HG03354 (cell line): ENCODE measurements at regions not wholly inside any gene's neighbourhood (a gene's known extent, or its start where the extent isn't known, plus 50 kb on each side); places are given as distances from the start of the nearest gene placed in this dataset.
"Not testable (repeated sequence)": the region's sequence is repeated elsewhere in the genome, so short reads cannot be mapped to it uniquely, and the experiment has no call there.

Experiments used
- ATAC-seq: cut with Tn5 transposase; IDR thresholded peaks from one replicate; pipeline ENCODE4 v1.9.1; 2021; ENCODE audit warnings: mild to moderate bottlenecking; ENCODE audit not compliant: unreplicated experiment, poor library complexity, severe bottlenecking

GRCh38 chr6:144418959-144419545, 133.9 kb downstream of the UTRN start:
- ATAC-seq = no peak

- no peak for ATAC-seq
Observed at GRCh38 chr6:144423167-144423566, 138.0 kb downstream of the UTRN start.

GRCh38 chr6:144429753-144430152, 144.6 kb downstream of the UTRN start:
- ATAC-seq = no peak

- not testable (repeated sequence) for ATAC-seq
Observed at GRCh38 chr6:144433446-144433845, 148.3 kb downstream of the UTRN start.

GRCh38 chr6:144434308-144434990, 149.3 kb downstream of the UTRN start:
- ATAC-seq = no peak

GRCh38 chr6:144435602-144436426, 150.7 kb downstream of the UTRN start:
- ATAC-seq = no peak

- ATAC-seq = no peak
Observed at GRCh38 chr6:144437105-144437504, 152.0 kb downstream of the UTRN start.

- ATAC-seq = no peak
Observed at GRCh38 chr6:144438103-144438502, 153.0 kb downstream of the UTRN start.

- ATAC-seq = no peak
Observed at GRCh38 chr6:144439016-144439415, 153.9 kb downstream of the UTRN start.

- not testable (repeated sequence) for ATAC-seq
Observed at GRCh38 chr6:144441801-144442200, 156.7 kb downstream of the UTRN start.

- ATAC-seq = no peak
Observed at GRCh38 chr6:144443157-144443556, 158.0 kb downstream of the UTRN start.

GRCh38 chr6:144447472-144447871, 162.3 kb downstream of the UTRN start:
- no peak for ATAC-seq

GRCh38 chr6:144449218-144449617, 164.1 kb downstream of the UTRN start:
- ATAC-seq = no peak

GRCh38 chr6:144449911-144450597, 164.9 kb downstream of the UTRN start:
- no peak for ATAC-seq

- peak; percentile 83 for ATAC-seq
Observed at GRCh38 chr6:144460327-144461095, 175.4 kb downstream of the UTRN start.

GRCh38 chr6:144462058-144462457, 176.9 kb downstream of the UTRN start:
- no peak for ATAC-seq

GRCh38 chr6:144466716-144467115, 181.6 kb downstream of the UTRN start:
- ATAC-seq = no peak

GRCh38 chr6:144467172-144467762, 182.1 kb downstream of the UTRN start:
- ATAC-seq = no peak

GRCh38 chr6:144467921-144468320, 182.8 kb downstream of the UTRN start:
- no peak for ATAC-seq
